HUES6 (cell line): ENCODE measurements at regions not wholly inside any gene's neighbourhood (a gene's known extent, or its start where the extent isn't known, plus 50 kb on each side); places are given as distances from the start of the nearest gene placed in this dataset.
"Not testable (repeated sequence)": the region's sequence is repeated elsewhere in the genome, so short reads cannot be mapped to it uniquely, and the experiment has no call there.

ENCODE experiments used
- H3K27ac ChIP-seq: 2 replicates; pipeline ENCODE4 v1.7.0; 2013; ENCODE audit warnings: low read depth, mild to moderate bottlenecking, low read length, inconsistent platforms
- H3K27me3 ChIP-seq: 2 replicates; pipeline ENCODE4 v1.6.1; 2013; ENCODE audit warnings: low read length; ENCODE audit not compliant: control insufficient read depth, insufficient read depth
- H3K36me3 ChIP-seq: 2 replicates; pipeline ENCODE4 v1.6.1; 2013; ENCODE audit warnings: low read length; ENCODE audit not compliant: control insufficient read depth, insufficient read depth
- H3K4me1 ChIP-seq: 2 replicates; pipeline ENCODE4 v1.6.1; 2013; ENCODE audit warnings: low read length; ENCODE audit not compliant: control insufficient read depth, insufficient read depth
- H3K4me3 ChIP-seq: 2 replicates; pipeline ENCODE4 v1.5.1; 2013; ENCODE audit warnings: low read depth, low read length
- H3K9ac ChIP-seq: one replicate; pipeline ENCODE4 v1.6.1; 2013; ENCODE audit warnings: mild to moderate bottlenecking, low read length
- H3K9me3 ChIP-seq: 2 replicates; pipeline ENCODE4 v1.6.1; 2013; ENCODE audit warnings: low read depth, low read length; ENCODE audit not compliant: control insufficient read depth, insufficient read depth

DNA sequence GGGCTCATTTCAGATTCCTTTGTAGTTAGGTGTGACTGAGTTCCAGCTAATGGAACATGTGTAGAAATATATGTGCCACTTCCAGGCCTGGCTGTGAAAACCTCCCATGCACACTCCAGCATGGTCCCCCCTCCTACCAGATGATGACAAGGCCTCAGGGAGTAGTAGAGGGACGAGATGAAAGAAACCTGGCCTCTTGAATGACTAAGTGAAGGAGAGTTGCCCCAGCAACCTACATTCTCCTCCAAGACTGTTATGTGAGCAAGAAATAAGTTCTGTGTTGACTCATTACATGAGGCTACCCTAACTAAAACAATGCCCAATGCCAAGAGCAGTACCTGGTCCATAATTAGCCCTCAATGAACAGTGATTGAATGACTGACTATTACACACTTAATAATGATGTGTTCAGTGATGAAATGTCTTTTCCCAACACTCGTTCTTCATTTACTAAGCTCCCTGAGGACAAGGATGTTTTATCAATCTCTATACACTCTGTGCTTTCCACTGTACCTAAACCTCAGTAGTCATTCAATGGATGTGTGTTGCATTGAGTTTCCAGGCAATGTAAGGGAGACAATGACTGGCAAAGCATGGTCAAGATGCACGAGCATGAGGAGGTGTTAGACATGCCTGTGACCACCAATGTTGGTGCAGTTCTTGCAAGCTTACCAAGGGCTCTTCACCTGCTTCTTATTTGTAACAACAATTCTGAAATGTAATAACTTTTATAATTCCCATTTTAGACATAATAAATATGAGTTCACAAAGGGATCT, 62.0 kb upstream of the BCL6 start:
- Histone ChIP-seq H3K27ac (no peak overlapping the region), H3K4me3 (no peak overlapping the region), H3K4me1 (peaks cover 31% of the 10 kb centered on the region), H3K27me3 (no peaks in the 10 kb centered on the region), H3K9ac (no peak overlapping the region), H3K36me3 (no peaks in the 10 kb centered on the region), H3K9me3 (0 out of 2 replicates have a peak, but pooled peaks cover 4% of the 10 kb centered on the region)

DNA sequence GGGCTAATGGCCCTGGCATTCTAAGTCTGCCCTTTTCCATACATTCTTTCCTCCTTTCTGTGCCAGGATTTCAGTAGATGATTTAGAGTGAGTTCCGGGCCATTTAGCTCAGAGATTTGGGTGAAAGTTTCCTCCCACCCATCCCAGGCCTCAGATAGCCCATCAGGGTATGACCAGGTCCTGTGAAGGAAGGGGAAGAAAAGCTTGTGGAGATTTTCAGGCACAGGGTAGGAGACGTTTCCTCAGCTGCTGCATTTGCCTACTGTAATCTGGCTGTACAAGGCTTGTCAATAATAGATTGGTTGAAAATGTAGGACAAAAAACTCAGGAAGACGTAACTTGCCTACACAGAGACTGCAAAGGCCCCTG, 63.2 kb upstream of the BCL6 start:
- no peak overlapping the region for H3K4me3 ChIP-seq
- H3K27ac ChIP-seq: no peak overlapping the region
- peaks cover 31% of the 10 kb centered on the region for H3K4me1 ChIP-seq
- no peak overlapping the region for H3K9ac ChIP-seq
- no peaks in the 10 kb centered on the region for H3K27me3 ChIP-seq
- no peaks in the 10 kb centered on the region for H3K36me3 ChIP-seq
- 0 out of 2 replicates have a peak, but pooled peaks cover 4% of the 10 kb centered on the region for H3K9me3 ChIP-seq

DNA sequence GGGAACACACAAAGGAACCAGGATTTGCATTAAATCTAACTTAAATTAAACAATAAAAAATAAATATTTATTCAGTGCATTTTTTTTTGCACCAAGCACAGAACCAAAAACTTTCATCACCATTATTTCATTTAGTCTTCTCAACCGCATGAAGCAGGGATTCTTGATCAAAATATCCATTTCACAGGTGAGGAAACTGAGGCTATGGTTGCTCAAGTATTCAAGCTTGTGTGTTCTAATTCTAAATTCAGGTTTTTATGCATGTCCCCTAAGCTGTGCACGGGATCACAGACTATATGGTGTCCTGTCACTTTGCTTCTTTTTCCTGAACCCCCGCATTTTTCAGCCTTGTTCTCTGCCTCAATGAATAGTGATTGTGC, 64.3 kb upstream of the BCL6 start:
- H3K4me1 ChIP-seq: peaks cover 24% of the 10 kb centered on the region
- no peak overlapping the region for H3K27ac ChIP-seq
- no peak overlapping the region for H3K9ac ChIP-seq
- no peaks in the 10 kb centered on the region for H3K36me3 ChIP-seq
- no peaks in the 10 kb centered on the region for H3K27me3 ChIP-seq
- H3K4me3 ChIP-seq: no peak overlapping the region
- 0 out of 2 replicates have a peak, but pooled peaks cover 4% of the 10 kb centered on the region for H3K9me3 ChIP-seq

DNA sequence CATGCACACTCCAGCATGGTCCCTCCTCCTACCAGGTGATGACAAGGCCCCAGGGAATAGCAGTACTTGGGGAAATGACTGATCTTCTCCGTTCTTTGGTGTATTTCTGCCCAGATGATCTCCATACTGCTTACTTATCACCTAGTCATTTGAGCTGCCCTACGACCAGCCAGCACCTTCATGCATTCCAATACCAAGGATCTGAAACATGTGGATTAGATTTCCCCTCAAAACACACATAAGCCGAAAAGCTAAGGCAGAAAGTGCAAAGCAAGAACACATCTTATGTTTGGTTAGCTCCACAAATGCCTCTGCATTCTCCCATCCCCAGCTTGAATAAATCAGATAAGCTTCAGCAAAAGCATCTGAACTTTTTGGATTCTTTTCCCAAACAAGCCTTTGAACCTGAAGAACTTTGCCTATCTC, 64.8 kb upstream of the BCL6 start:
- H3K27me3 ChIP-seq: no peaks in the 10 kb centered on the region
- no peak overlapping the region for H3K9ac ChIP-seq
- H3K27ac ChIP-seq: no peak overlapping the region
- H3K9me3 ChIP-seq: 0 out of 2 replicates have a peak, but pooled peaks cover 4% of the 10 kb centered on the region
- no peak overlapping the region for H3K4me3 ChIP-seq
- H3K4me1 ChIP-seq: peaks cover 20% of the 10 kb centered on the region
- no peaks in the 10 kb centered on the region for H3K36me3 ChIP-seq

DNA sequence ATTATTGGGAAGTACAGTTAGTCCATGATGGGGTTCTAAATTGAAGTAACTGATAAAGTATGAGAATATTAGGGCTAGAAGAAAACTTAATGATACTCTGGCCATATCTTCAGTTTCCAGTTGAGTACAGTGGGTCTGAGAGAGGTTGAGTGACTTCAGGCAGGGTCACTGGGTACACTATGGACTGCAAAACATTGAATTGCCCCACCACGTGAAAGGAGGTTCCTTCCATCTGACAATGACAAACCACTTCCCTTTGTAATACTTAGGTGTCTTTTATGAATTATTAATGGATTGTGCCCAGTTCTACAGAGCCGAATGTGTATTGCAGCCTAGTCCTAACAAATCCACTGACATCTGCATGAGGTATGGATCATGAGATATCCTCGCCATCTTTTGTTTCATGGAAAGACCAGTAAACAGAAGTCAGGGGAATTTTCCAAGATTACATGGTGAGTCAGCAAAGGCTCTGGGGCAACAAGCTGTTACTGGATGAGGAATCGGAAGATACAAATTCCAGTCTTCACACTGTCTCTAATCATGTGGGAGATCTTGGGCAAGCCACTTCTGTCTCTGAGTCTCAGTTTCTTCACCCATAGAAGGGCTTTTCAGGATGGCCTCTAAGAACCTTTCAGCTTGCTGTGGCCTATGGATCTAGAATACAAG, 66.5 kb upstream of the BCL6 start:
- Histone ChIP-seq H3K9me3 (no peaks in the 10 kb centered on the region), H3K27ac (no peak overlapping the region), H3K4me3 (no peak overlapping the region), H3K36me3 (no peaks in the 10 kb centered on the region), H3K27me3 (no peaks in the 10 kb centered on the region), H3K4me1 (peaks cover 19% of the 10 kb centered on the region), H3K9ac (no peak overlapping the region)

DNA sequence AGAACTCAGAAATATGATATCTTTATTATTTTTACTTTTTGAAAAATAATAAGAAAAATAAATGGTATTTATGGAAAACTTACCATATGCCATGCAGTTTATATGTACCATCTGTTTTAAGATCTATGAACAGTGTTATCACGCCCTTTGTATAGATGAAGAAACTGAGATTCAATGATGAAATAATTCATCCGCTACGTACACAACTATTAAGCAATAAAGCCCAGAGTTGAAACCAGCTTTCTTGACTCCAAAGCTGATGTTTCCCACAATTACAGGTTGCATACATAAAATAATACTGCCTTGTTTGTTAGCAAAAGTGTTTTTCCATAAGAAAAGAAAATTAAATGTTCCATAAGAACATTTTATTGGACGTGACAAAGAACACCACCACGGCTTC, 67.2 kb upstream of the BCL6 start:
- H3K27ac ChIP-seq: no peak overlapping the region
- H3K36me3 ChIP-seq: no peaks in the 10 kb centered on the region
- no peak overlapping the region for H3K9ac ChIP-seq
- H3K9me3 ChIP-seq: 0 out of 2 replicates have a peak, but pooled peaks cover 3% of the 10 kb centered on the region
- no peaks in the 10 kb centered on the region for H3K27me3 ChIP-seq
- peaks cover 19% of the 10 kb centered on the region for H3K4me1 ChIP-seq
- no peak overlapping the region for H3K4me3 ChIP-seq

DNA sequence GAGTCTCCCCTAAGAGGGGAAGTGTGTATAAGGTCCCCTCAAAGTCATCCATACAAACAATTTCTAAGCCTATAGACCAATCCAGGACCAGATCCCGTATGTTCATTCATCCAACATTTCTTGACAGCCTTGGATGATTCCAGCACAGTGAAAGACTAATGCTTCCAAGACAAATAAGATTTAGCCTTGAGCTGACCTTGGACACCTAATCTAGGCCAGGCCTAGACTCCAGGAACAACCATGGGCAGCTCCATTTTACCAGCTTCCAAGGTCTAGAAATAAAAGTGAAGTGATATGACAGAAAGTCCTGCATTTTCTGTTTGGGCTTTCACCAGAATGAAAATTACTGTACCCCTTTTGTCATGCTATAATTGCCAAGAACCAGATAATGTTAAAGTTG, 67.9 kb upstream of the BCL6 start:
- H3K9me3 ChIP-seq: 0 out of 2 replicates have a peak, but pooled peaks cover 3% of the 10 kb centered on the region
- no peak overlapping the region for H3K27ac ChIP-seq
- peaks cover 19% of the 10 kb centered on the region for H3K4me1 ChIP-seq
- no peaks in the 10 kb centered on the region for H3K27me3 ChIP-seq
- H3K4me3 ChIP-seq: no peak overlapping the region
- no peak overlapping the region for H3K9ac ChIP-seq
- no peaks in the 10 kb centered on the region for H3K36me3 ChIP-seq

DNA sequence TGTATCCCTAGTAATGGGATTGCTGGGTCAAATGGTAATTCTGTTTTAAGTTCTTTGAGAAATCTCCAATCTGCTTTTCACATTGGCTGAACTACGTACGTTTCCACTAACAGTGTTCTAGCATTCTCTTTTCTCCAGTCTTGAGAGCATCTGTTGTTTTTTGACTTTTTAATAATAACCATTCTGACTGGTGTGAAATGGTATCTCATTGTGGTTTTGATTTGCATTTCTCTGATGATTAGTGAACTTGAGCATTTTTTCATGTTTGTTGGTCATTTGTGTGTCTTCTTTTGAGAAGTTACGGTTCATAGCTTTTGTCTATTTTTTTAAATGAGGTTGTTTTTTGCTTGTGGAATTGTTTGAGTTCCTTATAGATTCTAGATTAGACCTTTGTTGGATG, 72.5 kb upstream of the BCL6 start:
- not testable (repeated sequence) for H3K4me1 ChIP-seq

DNA sequence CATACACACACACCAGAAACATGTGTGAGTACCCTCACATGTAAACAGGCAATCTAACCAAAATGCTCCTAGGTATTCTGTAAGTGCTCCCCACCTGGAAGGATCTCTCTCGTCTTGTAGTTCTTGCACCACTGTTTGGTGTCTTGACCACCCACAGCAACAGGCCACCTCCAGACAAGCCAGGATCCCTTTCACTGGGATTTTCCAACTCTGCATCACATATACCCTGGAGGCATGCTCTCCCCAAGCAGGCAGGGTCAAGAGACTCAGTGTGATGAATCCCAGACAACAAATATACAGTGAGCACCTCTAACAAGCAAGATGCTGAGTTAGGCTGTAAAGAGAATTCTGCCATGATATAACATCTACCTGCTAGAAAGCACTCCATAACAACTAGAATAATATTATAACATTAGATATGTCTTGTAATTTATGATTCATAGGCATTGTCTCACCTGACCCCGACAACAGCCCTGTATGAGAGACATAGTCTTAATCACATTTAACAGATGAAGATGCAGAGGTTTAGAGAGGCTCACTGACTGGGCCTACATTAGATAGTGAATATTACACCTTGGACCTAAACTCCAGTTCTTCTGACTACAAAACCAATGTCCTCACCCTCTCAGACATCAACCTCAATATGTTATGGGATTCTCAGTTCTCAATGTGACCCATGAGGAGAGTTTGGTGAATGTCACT, 76.5 kb upstream of the BCL6 start:
- Histone ChIP-seq H3K9ac (no peak overlapping the region), H3K36me3 (no peaks in the 10 kb centered on the region), H3K27ac (no peak overlapping the region), H3K27me3 (no peaks in the 10 kb centered on the region), H3K4me3 (no peak overlapping the region), H3K9me3 (0 out of 2 replicates have a peak, but pooled peaks cover 3% of the 10 kb centered on the region), H3K4me1 (no peaks in the 10 kb centered on the region)

More for the DNA sequence above, 72.5 kb upstream of the BCL6 start:
- not testable (repeated sequence) for H3K27me3 ChIP-seq, H3K36me3 ChIP-seq, H3K27ac ChIP-seq, H3K9ac ChIP-seq, H3K4me3 ChIP-seq, H3K9me3 ChIP-seq

DNA sequence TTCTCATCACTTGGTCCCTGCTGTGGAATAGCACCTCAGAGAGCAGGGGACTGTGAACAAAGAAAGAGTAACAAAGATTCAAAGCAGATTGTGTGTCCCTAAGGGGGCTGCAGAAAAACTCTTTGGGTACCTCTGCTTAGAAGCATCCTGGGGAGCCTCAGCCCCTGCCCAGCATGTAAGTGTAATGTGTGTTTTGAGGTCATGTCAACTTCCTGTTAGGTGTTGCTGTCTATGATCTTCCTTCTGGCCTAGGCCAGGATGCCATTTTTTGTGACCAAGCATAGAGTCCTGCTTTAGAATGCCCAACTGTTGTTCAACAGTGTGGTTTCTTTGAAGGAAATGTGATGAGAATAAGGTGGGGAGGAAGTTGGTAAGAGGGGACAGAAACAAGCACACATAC, 77.1 kb upstream of the BCL6 start:
- no peak overlapping the region for H3K27ac ChIP-seq
- 0 out of 2 replicates have a peak, but pooled peaks cover under 1% of the 10 kb centered on the region for H3K9me3 ChIP-seq
- no peaks in the 10 kb centered on the region for H3K4me1 ChIP-seq
- H3K36me3 ChIP-seq: no peaks in the 10 kb centered on the region
- H3K9ac ChIP-seq: no peak overlapping the region
- no peak overlapping the region for H3K4me3 ChIP-seq
- no peaks in the 10 kb centered on the region for H3K27me3 ChIP-seq

DNA sequence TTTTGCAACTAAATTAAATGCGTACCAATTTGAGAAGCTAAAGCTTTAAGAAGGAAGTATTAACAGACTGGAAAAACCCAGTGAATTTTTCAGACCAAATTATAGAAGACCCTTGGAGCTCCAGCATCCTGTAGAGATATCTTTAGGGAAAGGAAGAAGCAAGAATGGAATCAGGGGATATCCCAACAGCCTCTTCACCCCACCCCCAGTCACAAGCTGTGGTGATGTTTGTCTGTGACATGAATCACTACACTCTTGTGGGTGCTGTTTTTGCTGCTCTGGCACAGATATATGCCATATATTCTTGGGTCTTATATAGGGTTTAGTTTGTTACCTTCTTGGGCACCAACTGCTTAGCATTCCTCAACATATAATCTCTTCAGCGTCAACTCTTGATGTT, 78.5 kb upstream of the BCL6 start:
- H3K9me3 ChIP-seq: no peaks in the 10 kb centered on the region
- no peak overlapping the region for H3K27ac ChIP-seq
- H3K9ac ChIP-seq: no peak overlapping the region
- no peaks in the 10 kb centered on the region for H3K4me1 ChIP-seq
- H3K36me3 ChIP-seq: no peaks in the 10 kb centered on the region
- no peak overlapping the region for H3K4me3 ChIP-seq
- no peaks in the 10 kb centered on the region for H3K27me3 ChIP-seq
